Astrocyte of the spinal cord (primary cell): ENCODE measurements at regions not wholly inside any gene's neighbourhood (a gene's known extent, or its start where the extent isn't known, plus 50 kb on each side); places are given as distances from the start of the nearest gene placed in this dataset.
A peak's percentile ranks its signal among the peaks of the same experiment; 100 is the strongest.

ENCODE experiments used
- DNase-seq: peaks from one replicate; pipeline ENCODE4 v3.0.0; 2011; ENCODE audit warnings: low read depth, low spot score
- H3K4me3 ChIP-seq: 2 replicates; pipeline ENCODE4 v1.5.1; 2011; ENCODE audit warnings: low read depth, mild to moderate bottlenecking, low read length, moderate library complexity
- in situ Hi-C: cut with HindIII; loops from 2 replicates; pipeline ENCODE4 v1.10.0; 2017; ENCODE audit warnings: low sequenced_read_pairs
- TF ChIP-seq, protein P1 (sequence below): IDR thresholded peaks from 2 replicates; pipeline ENCODE4 v1.5.1; 2012; ENCODE audit warnings: low read depth, mild to moderate bottlenecking, low read length, inconsistent platforms

DNA sequence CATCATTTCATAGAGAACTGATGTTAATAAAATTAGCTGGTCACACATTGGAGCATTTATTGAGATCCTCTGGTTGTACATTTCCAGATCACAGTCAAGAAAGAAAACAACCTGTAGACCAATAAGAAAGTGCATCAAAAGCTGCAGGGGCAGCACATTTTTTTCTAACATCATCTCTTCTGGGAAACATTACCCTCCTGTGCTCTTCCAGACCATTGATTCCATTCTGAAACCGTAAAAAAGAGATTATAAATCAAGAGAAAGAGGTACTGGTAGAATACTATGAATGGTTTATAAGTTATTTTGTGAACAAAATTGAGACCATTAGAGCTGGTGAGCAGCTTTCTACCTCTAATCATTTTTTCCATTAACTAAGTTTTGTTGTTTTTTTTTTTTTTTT, 1548.2 kb upstream of the CELF4 start:
- H3K4me3 ChIP-seq, result no peak overlapping the region
- TF ChIP-seq, protein P1, sequence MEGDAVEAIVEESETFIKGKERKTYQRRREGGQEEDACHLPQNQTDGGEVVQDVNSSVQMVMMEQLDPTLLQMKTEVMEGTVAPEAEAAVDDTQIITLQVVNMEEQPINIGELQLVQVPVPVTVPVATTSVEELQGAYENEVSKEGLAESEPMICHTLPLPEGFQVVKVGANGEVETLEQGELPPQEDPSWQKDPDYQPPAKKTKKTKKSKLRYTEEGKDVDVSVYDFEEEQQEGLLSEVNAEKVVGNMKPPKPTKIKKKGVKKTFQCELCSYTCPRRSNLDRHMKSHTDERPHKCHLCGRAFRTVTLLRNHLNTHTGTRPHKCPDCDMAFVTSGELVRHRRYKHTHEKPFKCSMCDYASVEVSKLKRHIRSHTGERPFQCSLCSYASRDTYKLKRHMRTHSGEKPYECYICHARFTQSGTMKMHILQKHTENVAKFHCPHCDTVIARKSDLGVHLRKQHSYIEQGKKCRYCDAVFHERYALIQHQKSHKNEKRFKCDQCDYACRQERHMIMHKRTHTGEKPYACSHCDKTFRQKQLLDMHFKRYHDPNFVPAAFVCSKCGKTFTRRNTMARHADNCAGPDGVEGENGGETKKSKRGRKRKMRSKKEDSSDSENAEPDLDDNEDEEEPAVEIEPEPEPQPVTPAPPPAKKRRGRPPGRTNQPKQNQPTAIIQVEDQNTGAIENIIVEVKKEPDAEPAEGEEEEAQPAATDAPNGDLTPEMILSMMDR, result no peak
- in situ Hi-C loops, result no loop called here
- no peak for DNase-seq

DNA sequence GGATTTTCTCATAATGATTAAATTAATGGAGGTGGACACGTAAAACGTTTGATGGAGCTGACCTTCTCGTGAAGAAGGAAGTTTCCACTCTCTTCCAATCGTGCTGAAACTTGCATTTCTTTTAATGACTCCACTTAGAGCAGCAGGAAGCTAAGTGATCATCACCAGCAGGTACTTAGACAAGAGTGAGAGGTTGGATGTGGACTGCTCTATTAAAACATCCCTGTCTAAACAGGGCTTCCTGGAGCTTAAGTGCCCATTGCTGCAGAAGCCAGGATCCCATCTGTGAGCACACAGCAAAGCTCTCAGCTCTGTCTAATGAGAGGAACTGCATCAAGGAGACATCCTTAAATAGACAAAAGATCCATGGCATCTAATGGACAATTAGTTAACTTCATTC, 1539.5 kb upstream of the CELF4 start:
- DNase-seq, result no peak
- in situ Hi-C loops, result no loop called here
- H3K4me3 ChIP-seq, result no peak overlapping the region
- TF ChIP-seq, protein P1, result no peak

DNA sequence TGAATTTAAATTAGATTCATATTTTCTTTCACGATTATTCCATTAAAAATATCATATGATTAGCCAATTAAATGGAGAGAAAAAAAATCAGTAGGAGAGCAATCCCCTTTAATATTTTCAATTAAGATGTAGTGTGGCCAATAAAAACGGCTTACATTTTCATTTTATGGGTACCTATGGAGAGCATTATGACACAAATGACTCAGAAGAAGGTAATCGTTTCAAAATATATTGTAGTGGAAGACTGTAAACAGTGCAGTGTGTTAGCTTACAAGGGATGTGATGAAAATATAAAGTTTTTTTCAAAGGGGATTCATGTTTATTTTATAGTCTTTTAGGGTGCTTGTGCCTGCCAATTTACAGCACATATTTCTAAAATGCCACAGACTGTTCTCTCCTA, 1507.4 kb upstream of the CELF4 start:
- H3K4me3 ChIP-seq, result no peak overlapping the region

DNA sequence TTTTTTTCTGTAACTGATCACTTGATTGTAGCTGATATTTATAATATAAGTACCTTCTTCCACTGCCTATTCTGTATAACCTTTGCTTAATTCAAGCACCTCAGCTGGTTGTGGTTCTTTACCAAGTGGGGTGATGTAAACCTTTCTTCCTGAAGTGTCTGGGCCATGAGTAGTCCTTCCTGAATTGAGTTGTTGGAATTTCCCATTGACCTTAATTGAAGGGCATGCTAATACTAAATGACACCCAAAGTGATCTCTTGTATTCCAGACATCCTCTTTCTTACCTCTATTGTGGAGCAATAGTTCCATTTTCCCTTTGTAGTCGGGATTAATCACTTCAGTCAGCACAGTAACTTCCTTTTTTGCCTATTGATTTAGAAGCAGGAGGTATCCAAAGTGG, 1496.8 kb upstream of the CELF4 start:
- no peak for DNase-seq
- TF ChIP-seq, protein P1, result no peak

More for the DNA sequence above, 1507.4 kb upstream of the CELF4 start:
- TF ChIP-seq, protein P1, result no peak
- in situ Hi-C loops, result no loop called here
- no peak for DNase-seq

DNA sequence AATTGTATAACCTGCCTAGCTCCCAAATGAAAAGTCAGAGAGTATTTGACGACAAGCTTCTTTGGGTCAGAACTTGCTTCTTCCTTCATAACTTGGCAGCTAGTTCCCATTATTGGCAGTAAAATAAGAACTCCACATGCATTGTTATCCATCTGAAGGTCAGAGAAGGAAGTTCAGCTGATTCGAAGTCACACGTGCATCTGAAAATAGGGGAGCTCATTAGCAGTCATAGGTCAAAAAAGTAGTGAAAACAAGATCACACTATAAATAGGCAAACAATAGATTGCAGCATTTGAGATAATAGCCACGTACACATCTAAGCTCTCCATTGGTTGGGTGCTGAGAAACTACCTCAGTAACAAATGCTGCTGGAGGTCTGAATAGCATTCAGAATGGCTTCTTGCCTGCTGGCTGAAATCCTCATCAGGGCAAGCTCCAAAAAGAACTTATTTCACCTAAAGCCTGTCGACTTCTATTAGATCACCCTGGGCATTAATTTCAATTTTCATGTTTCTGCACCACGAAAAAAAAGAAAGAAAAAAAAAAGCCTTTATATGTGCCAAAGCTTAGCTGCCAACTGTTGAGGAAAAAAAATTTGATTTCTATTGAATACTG, 1492.9 kb upstream of the CELF4 start:
- in situ Hi-C loops, result no loop called here
- H3K4me3 ChIP-seq, result no peak overlapping the region
- DNase-seq, result peak; percentile 5
- TF ChIP-seq, protein P1, result no peak

More for the DNA sequence above, 1496.8 kb upstream of the CELF4 start:
- in situ Hi-C loops, result no loop called here
- H3K4me3 ChIP-seq, result no peak overlapping the region

DNA sequence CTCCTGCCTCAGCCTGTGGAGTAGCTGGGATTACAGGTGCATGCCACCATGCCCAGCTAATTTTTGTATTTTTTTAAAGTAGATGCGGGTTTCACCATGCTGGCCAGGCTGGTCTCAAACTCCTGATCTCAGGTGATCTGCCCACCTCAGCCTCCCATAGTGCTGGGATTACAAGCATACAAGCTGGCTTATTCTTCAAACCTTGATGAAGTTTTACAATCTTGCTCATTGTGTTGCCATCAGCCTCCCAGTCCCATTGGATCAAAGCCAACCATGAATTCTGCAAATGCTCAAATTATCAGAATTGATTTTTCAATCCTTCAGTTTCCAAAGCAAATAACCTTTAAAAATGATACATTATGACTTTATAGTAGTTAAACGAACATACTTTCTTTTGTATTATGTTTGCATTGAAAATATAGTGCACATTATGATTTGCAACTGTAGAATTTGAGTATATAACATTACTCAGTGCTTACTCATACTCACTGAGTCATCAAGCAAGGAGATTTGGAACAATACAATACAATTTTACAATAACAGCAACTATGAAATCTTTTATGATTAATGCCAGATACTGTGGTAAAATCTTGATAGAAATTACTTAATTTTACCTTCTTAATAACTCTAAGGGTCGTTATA, 1491.9 kb upstream of the CELF4 start:
- peak; percentile 65 for DNase-seq
- no peak overlapping the region for H3K4me3 ChIP-seq
- TF ChIP-seq, protein P1, result no peak
- in situ Hi-C loops, result no loop called here
